CD14-positive monocyte (primary cell): ENCODE measurements at regions not wholly inside any gene's neighbourhood (a gene's known extent, or its start where the extent isn't known, plus 50 kb on each side); places are given as distances from the start of the nearest gene placed in this dataset.

Experiments
- DNase-seq, 3 donors: peaks; one replicate each; pipeline ENCODE4 v3.0.0-alpha.2; 2011 to 2022
- H2AFZ ChIP-seq: 2 replicates; pipeline ENCODE4 v1.6.0; 2012; ENCODE audit warnings: mild to moderate bottlenecking, low read depth, low read length, inconsistent platforms; ENCODE audit not compliant: insufficient read depth, poor library complexity, severe bottlenecking
- H3K27ac ChIP-seq, 2 donors: 1 replicate in 1 of 2; 2 replicates in 1 of 2; pipeline ENCODE4 v1.5.1; 2012 to 2013; ENCODE audit warnings: low read length in 2 of 2, control low read depth in 1 of 2, inconsistent platforms in 1 of 2, low read depth in 1 of 2, mild to moderate bottlenecking in 1 of 2
- H3K27me3 ChIP-seq, 2 donors: one replicate each; pipeline versions ENCODE4 v1.6.0 to v1.6.1; 2011 to 2013; ENCODE audit warnings: low read length in 2 of 2; ENCODE audit not compliant: control insufficient read depth in 2 of 2, insufficient read depth in 2 of 2
- H3K36me3 ChIP-seq, 2 donors: replicated peaks in 1 of 2; 1 replicate in 1 of 2; 2 replicates in 1 of 2; pipeline versions ENCODE4 v1.5.1 to v1.6.1; 2012 to 2013; ENCODE audit warnings: low read length in 2 of 2, control low read depth in 1 of 2, inconsistent platforms in 1 of 2, mild to moderate bottlenecking in 1 of 2; ENCODE audit not compliant: insufficient read depth in 2 of 2, control insufficient read depth in 1 of 2
- H3K4me1 ChIP-seq, 2 donors: 1 replicate in 1 of 2; 2 replicates in 1 of 2; pipeline versions ENCODE4 v1.5.1 to v1.6.1; 2012 to 2013; ENCODE audit warnings: low read length in 2 of 2, control low read depth in 1 of 2, inconsistent platforms in 1 of 2, mild to moderate bottlenecking in 1 of 2, moderate library complexity in 1 of 2; ENCODE audit not compliant: insufficient read depth in 2 of 2, control insufficient read depth in 1 of 2
- H3K4me2 ChIP-seq: replicated peaks from 2 replicates; pipeline ENCODE3; 2012; ENCODE audit warnings: low read length, moderate library complexity, mild to moderate bottlenecking; ENCODE audit not compliant: poor library complexity, severe bottlenecking; ENCODE audit errors: extremely low read depth
- H3K4me3 ChIP-seq, 3 experiments: fragments of 200-600 bp in 1 of 3; sonication (generic) in 1 of 3; replicated peaks in 1 of 3; 1 replicate in 2 of 3; 2 replicates in 1 of 3; pipeline ENCODE4 v1.5.1; 2011 to 2013; ENCODE audit warnings: low read length in 3 of 3, mild to moderate bottlenecking in 3 of 3, control low read depth in 2 of 3, low read depth in 2 of 3, inconsistent platforms in 1 of 3, moderate library complexity in 1 of 3
- H3K79me2 ChIP-seq: 2 replicates; pipeline ENCODE4 v1.6.0; 2012; ENCODE audit warnings: mild to moderate bottlenecking, control low read depth, inconsistent platforms, low read length, moderate library complexity; ENCODE audit not compliant: insufficient read depth
- H3K9ac ChIP-seq: 2 replicates; pipeline ENCODE4 v1.6.0; 2017; ENCODE audit warnings: low read length, mild to moderate bottlenecking; ENCODE audit not compliant: insufficient read depth, poor library complexity, severe bottlenecking
- H3K9me3 ChIP-seq, 2 donors: replicated peaks in 1 of 2; 1 replicate in 1 of 2; 2 replicates in 1 of 2; pipeline versions ENCODE4 v1.5.1 to v1.6.1; 2012 to 2013; ENCODE audit warnings: low read length in 2 of 2, control low read depth in 1 of 2; ENCODE audit not compliant: control insufficient read depth in 1 of 2, insufficient read depth in 1 of 2
- H4K20me1 ChIP-seq: 2 replicates; pipeline ENCODE4 v1.6.0; 2012; ENCODE audit warnings: mild to moderate bottlenecking, low read length, control low read depth, moderate library complexity; ENCODE audit not compliant: insufficient read depth
- H3K27ac Mint-ChIP-seq, 7 donors: one replicate each; pipeline ENCODE4 v1.8.0; 2020; ENCODE audit warnings: mild to moderate bottlenecking in 7 of 7, mixed read lengths in 7 of 7, moderate library complexity in 6 of 7, inconsistent platforms in 2 of 7
- H3K27me3 Mint-ChIP-seq, 3 donors: one replicate each; pipeline ENCODE4 v1.8.0; 2021 to 2022; ENCODE audit warnings: low read depth in 3 of 3, mild to moderate bottlenecking in 3 of 3, mixed read lengths in 3 of 3, moderate library complexity in 3 of 3, inconsistent platforms in 1 of 3
- H3K36me3 Mint-ChIP-seq, 2 donors: one replicate each; pipeline ENCODE4 v1.8.0; 2020; ENCODE audit warnings: mixed read lengths in 2 of 2, inconsistent platforms in 1 of 2, mild to moderate bottlenecking in 1 of 2
- H3K4me1 Mint-ChIP-seq: one replicate; pipeline ENCODE4 v1.8.0; 2020; ENCODE audit warnings: mild to moderate bottlenecking, mixed read lengths
- H3K4me3 Mint-ChIP-seq, 2 donors: one replicate each; pipeline ENCODE4 v1.8.0; 2020; ENCODE audit warnings: mild to moderate bottlenecking in 2 of 2, mixed read lengths in 2 of 2, moderate library complexity in 1 of 2
- H3K9me3 Mint-ChIP-seq, 7 donors: one replicate each; pipeline ENCODE4 v1.8.0; 2020 to 2022; ENCODE audit warnings: mixed read lengths in 7 of 7, mild to moderate bottlenecking in 6 of 7, moderate library complexity in 6 of 7, inconsistent platforms in 2 of 7
- WGBS: methylation state at CpG from one replicate; pipeline ENCODE4 v1.1.5; 2013; ENCODE audit warnings: missing lambda C conversion rate; ENCODE audit not compliant: insufficient coverage; 5-methylcytosine and 5-hydroxymethylcytosine counted together
- intact Hi-C, 2 donors: fragments of 100-400 bp; cut with micrococcal nuclease; formaldehyde crosslinking; loops; one replicate each; pipeline versions ENCODE4 v1.15.0 to v1.15.1; 2023
- TF ChIP-seq, protein P1 (sequence below): fragments of 200-600 bp; IDR thresholded peaks from one replicate; pipeline ENCODE4 v1.8.0; 2022; ENCODE audit warnings: antibody characterized with exemption, mild to moderate bottlenecking

DNA sequence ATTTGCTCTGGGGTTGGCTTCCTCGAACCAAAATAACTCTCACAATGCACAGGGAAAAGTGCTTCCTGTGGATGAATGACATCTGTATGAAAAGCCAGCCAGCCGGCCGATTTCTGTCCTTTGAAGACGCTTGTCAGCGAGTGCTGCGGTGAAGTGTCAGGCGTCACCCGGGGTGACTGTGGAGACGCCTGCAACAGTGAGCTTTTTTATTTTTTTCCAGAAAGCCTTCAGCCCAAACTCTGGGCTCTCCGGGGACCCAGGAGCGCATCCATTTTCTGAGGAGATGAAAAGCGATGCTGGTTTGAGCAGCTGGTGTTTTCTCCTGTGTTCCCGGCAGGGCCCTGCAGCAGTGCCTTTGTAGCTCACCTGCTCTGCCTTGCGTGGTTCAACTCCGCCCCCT lies 147.9 kb upstream of the MYL2 start:
- Histone ChIP-seq H3K27me3 (no peaks in the 10 kb centered on the region), H3K36me3 (no peaks in the 10 kb centered on the region), H3K27ac (no peak overlapping the region), H3K9me3 (no peaks in the 10 kb centered on the region), H3K9ac (no peak overlapping the region), H3K4me3 (no peak overlapping the region), H4K20me1 (no peaks in the 10 kb centered on the region), H3K4me2 (no peak overlapping the region), H3K4me1 (no peaks in the 10 kb centered on the region), H3K79me2 (no peaks in the 10 kb centered on the region), H2AFZ (peak overlapping the region; percentile 29)
- intact Hi-C loops = no loop called here
- DNase-seq = no peak
- Mint-ChIP-seq H3K4me1 (peaks cover 3% of the 10 kb centered on the region), H3K27me3 (peaks cover 5 to 6% (median 6%) of the 10 kb centered on the region in 3 donors), H3K27ac (peak overlapping the region in 1 of 7 donors; percentile 54), H3K4me3 (peak overlapping the region in 1 of 2 donors; percentile 32), H3K9me3 (peaks cover 2 to 11% (median 5%) of the 10 kb centered on the region in 7 donors), H3K36me3 (no peaks in the 10 kb centered on the region)
- WGBS = 59% methylated on average over 13 of the region's 15 CpGs
- TF ChIP-seq, protein P1, sequence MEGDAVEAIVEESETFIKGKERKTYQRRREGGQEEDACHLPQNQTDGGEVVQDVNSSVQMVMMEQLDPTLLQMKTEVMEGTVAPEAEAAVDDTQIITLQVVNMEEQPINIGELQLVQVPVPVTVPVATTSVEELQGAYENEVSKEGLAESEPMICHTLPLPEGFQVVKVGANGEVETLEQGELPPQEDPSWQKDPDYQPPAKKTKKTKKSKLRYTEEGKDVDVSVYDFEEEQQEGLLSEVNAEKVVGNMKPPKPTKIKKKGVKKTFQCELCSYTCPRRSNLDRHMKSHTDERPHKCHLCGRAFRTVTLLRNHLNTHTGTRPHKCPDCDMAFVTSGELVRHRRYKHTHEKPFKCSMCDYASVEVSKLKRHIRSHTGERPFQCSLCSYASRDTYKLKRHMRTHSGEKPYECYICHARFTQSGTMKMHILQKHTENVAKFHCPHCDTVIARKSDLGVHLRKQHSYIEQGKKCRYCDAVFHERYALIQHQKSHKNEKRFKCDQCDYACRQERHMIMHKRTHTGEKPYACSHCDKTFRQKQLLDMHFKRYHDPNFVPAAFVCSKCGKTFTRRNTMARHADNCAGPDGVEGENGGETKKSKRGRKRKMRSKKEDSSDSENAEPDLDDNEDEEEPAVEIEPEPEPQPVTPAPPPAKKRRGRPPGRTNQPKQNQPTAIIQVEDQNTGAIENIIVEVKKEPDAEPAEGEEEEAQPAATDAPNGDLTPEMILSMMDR = no peak

DNA sequence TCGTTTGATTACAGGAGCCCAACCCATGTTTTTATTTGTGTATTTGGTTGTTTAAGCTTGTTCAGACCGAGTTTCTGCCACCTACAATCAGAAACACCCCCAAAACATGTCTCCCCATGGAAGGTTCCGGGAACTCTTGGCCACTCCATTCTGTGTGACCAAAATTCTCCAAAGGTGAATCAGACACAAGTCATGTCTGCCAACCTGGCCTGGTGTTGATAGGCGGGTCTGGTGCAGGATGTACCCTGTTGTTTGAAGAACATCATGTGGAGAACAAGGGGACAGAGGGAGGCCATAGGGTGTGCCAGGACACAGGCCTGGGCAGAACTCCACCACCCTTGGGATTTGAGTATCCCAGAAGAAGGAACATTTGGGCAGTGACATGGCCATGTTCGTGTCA lies 147.1 kb upstream of the MYL2 start:
- DNase-seq = no peak
- Histone ChIP-seq H3K27me3 (no peaks in the 10 kb centered on the region), H3K79me2 (no peaks in the 10 kb centered on the region), H3K4me3 (no peak overlapping the region), H3K4me1 (no peaks in the 10 kb centered on the region), H3K9ac (no peak overlapping the region), H4K20me1 (no peaks in the 10 kb centered on the region), H3K4me2 (no peak overlapping the region), H3K36me3 (no peaks in the 10 kb centered on the region), H3K9me3 (no peaks in the 10 kb centered on the region), H2AFZ (no peak overlapping the region), H3K27ac (no peak overlapping the region)
- peaks cover 5 to 6% (median 6%) of the 10 kb centered on the region in 3 donors for H3K27me3 Mint-ChIP-seq
- peaks cover 3% of the 10 kb centered on the region for H3K4me1 Mint-ChIP-seq
- peaks cover 2 to 11% (median 5%) of the 10 kb centered on the region in 7 donors for H3K9me3 Mint-ChIP-seq
- 100% methylated on average over 2 of the region's 5 CpGs for WGBS
- TF ChIP-seq, protein P1 = no peak
- intact Hi-C loops = no loop called here
- H3K4me3 Mint-ChIP-seq = no peak overlapping the region
- H3K27ac Mint-ChIP-seq = no peak overlapping the region
- no peaks in the 10 kb centered on the region for H3K36me3 Mint-ChIP-seq
